Cardiac fibroblast (primary cell): ENCODE measurements at regions not wholly inside any gene's neighbourhood (a gene's known extent, or its start where the extent isn't known, plus 50 kb on each side); places are given as distances from the start of the nearest gene placed in this dataset.

ENCODE experiments used
- DNase-seq, 2 donors: peaks; one replicate each; pipeline versions ENCODE4 v3.0.0 to v3.0.0-alpha.2; 2010; ENCODE audit warnings: low read depth in 2 of 2
- H3K4me3 ChIP-seq, 2 donors: replicated peaks in 1 of 2; 1 replicate in 1 of 2; 2 replicates in 1 of 2; pipeline ENCODE4 v1.5.1; 2011; ENCODE audit warnings: low read depth in 2 of 2, low read length in 2 of 2, mild to moderate bottlenecking in 2 of 2, moderate library complexity in 1 of 2
- CTCF ChIP-seq: IDR thresholded peaks from one replicate; pipeline ENCODE4 v1.5.1; 2011; ENCODE audit warnings: low read depth, mild to moderate bottlenecking, low read length, inconsistent platforms

- DNase-seq: no peak
- no peak for TF ChIP-seq CTCF
- H3K4me3 ChIP-seq: no peak overlapping the region
Measured at GRCh38 chr5:66450237-66450636, 146.0 kb upstream of the MAST4 start.

DNA sequence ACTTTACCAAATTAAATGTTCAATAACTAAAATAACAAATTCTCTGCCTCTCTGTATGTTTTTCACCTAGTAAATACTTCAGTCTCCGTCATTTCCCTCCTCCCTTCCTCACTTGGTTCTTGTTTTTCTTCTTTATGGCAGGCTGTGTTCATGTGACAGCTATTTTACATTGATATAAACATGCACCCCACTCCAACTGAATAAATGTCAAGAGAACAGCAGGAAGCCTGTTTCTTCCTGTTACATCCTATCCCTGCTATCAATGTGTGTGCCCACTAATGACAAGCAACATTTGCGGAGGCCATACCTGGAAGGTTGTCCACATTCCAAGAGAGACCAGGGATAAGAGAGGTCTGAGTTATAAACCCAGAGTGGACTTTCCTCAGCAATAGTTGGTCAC is 145.2 kb upstream of the MAST4 start:
- no peak for TF ChIP-seq CTCF
- no peak for DNase-seq
- H3K4me3 ChIP-seq: no peak overlapping the region

DNA sequence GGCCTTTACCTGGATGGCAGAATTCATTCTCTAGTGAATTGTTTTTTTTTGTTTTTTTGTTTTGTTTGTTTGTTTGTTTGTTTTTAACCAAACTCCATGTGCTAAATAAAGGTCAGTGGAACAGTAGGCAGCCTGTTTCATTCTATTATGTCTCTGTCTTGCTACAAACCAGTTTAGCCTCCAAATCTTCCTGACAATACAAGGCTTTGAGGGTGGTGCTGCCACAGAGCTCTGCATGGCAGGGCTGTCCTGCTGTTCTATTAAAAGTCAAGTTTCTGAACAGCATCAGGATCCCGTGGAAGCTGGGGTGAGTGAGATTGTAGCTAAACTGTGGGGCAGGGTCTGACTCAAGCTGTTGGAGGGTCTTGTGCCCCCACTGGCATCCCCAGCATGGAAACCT is 144.1 kb upstream of the MAST4 start:
- no peak for TF ChIP-seq CTCF
- no peak for DNase-seq
- no peak overlapping the region for H3K4me3 ChIP-seq

DNA sequence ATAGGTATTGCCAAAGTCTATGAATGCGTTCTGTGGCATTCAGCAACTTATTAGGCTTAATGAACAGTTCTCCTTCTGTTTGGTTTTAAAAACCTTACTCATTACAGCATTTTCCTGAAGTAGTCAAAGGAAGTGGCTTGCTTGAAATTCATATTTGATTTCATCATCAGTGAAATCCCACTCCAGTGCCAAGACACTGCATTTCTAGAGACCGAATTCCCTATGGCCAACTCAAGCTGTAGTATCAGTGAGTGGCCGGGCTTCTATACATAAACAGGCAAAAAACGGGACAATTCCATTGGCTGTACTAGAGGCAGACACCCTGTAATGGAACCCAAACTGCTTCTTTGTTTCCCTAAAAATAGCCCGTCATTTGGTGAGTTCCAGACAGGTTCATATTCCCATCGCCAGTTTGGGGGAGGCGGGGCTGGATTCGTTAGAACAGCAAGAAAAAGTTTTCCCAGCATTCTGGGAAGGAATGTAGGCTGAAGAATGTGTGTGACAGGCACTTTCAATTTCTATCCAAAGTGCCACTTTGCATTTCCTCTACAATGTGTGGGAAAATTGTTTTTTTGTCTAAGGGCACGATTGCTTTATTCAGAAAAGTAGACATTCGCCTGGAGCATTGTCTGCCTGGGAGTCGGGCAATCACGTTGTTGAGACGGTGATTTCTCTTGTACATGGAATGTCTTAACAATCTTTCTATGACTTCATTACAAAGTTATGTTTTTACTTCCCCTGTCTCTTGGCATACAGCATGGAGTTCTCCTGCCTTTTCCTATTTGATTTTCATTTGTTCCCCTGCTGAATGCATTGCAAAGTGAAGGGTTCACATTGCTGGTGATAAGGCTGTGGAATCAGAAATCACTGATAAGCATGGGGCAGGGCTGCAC is 141.8 kb upstream of the MAST4 start:
- no peak for TF ChIP-seq CTCF
- peak; percentile 80 to 88 for DNase-seq
- H3K4me3 ChIP-seq: peak overlapping the region in 1 of 2 donors; percentile 12

- DNase-seq: no peak
- TF ChIP-seq CTCF: no peak
- H3K4me3 ChIP-seq: no peak overlapping the region
Measured at GRCh38 chr5:66459728-66460127, 136.5 kb upstream of the MAST4 start.

DNA sequence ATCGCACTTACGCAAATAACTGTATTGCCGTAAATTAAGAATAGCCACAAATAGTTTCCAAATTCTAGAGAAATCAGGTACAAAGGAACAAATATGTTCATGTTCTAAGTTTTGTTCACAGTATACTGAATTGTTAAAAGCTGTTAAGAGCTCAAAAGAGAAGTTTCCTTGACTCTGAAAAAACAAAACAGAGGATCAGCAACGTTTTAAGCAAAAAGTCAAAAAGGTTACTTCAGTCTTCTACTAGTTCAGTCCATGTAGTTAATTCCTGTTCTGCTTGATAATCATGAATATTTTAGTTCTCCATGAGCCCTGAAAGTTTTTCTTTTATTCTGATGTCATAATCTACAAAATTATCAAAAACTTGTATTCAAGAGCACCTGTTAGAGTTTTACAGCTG is 128.6 kb upstream of the MAST4 start:
- TF ChIP-seq CTCF: no peak
- H3K4me3 ChIP-seq: no peak overlapping the region
- no peak for DNase-seq
